ENCODE measurements at regions not wholly inside any gene's neighbourhood (a gene's known extent, or its start where the extent isn't known, plus 50 kb on each side); places are given as distances from the start of the nearest gene placed in this dataset.
"Not testable (repeated sequence)": the region's sequence is repeated elsewhere in the genome, so short reads cannot be mapped to it uniquely, and the experiment has no call there.

- TF ChIP-seq EZH2 (optimal IDR thresholded peaks at IDR 0.05; ENCODE audit: low read depth, low read length); CTCF (IDR thresholded peaks at IDR 0.05; ENCODE audit: low read length): not testable (repeated sequence)
These were observed 316.4 kb downstream of the CCDC74A start for GRCh38 chr2:131844044-131844443.

Measured in MM.1S (cell line).